Neural progenitor cell (in vitro differentiated cells): ENCODE measurements at regions not wholly inside any gene's neighbourhood (a gene's known extent, or its start where the extent isn't known, plus 50 kb on each side); places are given as distances from the start of the nearest gene placed in this dataset. TPM values are rescaled to one million over a fixed set of nuclear protein-coding genes. Genes with fewer than 3 reads are reported as not detected.

ENCODE experiments used
- DNase-seq: peaks from one replicate; pipeline ENCODE4 v3.0.0-alpha.2; 2016; ENCODE audit warnings: low spot score
- H2AFZ ChIP-seq: fragments of 200-600 bp; sonication (generic); replicated peaks from 2 replicates; pipeline ENCODE4 v1.6.1; 2016; ENCODE audit warnings: antibody characterized with exemption
- H3F3A ChIP-seq: fragments of 200-600 bp; sonication (generic); 2 replicates; pipeline ENCODE4 v1.6.1; 2016; ENCODE audit warnings: antibody characterized with exemption, low read depth
- H3K27ac ChIP-seq: fragments of 200-600 bp; sonication (generic); 2 replicates; pipeline ENCODE4 v1.5.1; 2016; ENCODE audit warnings: mild to moderate bottlenecking
- H3K27me3 ChIP-seq: fragments of 200-600 bp; sonication (generic); 2 replicates; pipeline ENCODE4 v1.6.1; 2016; ENCODE audit warnings: mild to moderate bottlenecking, moderate library complexity
- H3K36me3 ChIP-seq: fragments of 200-600 bp; sonication (generic); 2 replicates; pipeline ENCODE4 v1.5.1; 2016
- H3K4me1 ChIP-seq: fragments of 200-600 bp; sonication (generic); 2 replicates; pipeline ENCODE4 v1.6.1; 2016; ENCODE audit warnings: mixed run types
- H3K4me2 ChIP-seq: fragments of 200-600 bp; sonication (generic); 2 replicates; pipeline ENCODE4 v1.6.1; 2016
- H3K4me3 ChIP-seq: fragments of 200-600 bp; sonication (generic); 2 replicates; pipeline ENCODE4 v1.5.1; 2016
- H3K79me2 ChIP-seq: fragments of 200-600 bp; sonication (generic); 2 replicates; pipeline ENCODE4 v1.6.1; 2016; ENCODE audit warnings: low read depth
- H3K9ac ChIP-seq: fragments of 200-600 bp; sonication (generic); 2 replicates; pipeline ENCODE4 v1.6.1; 2016
- H3K9me3 ChIP-seq: fragments of 200-600 bp; sonication (generic); 2 replicates; pipeline ENCODE4 v1.5.1; 2016; ENCODE audit warnings: low read depth
- H4K20me1 ChIP-seq: fragments of 200-600 bp; sonication (generic); 2 replicates; pipeline ENCODE4 v1.6.1; 2016; ENCODE audit warnings: low read depth
- H3K27ac Mint-ChIP-seq: 3 replicates; pipeline ENCODE4 v1.8.0; 2021; ENCODE audit warnings: mixed read lengths
- H3K27me3 Mint-ChIP-seq: 2 replicates; pipeline ENCODE4 v1.8.0; 2022; ENCODE audit warnings: low read depth, mild to moderate bottlenecking, inconsistent platforms, moderate library complexity, mixed read lengths; ENCODE audit not compliant: insufficient read depth
- H3K36me3 Mint-ChIP-seq: 3 replicates; pipeline ENCODE4 v1.8.0; 2021; ENCODE audit warnings: mixed read lengths
- H3K4me1 Mint-ChIP-seq: 3 replicates; pipeline ENCODE4 v1.8.0; 2021; ENCODE audit warnings: mixed read lengths
- H3K4me3 Mint-ChIP-seq: 3 replicates; pipeline ENCODE4 v1.8.0; 2021; ENCODE audit warnings: mild to moderate bottlenecking, moderate library complexity, mixed read lengths
- H3K9me3 Mint-ChIP-seq: 3 replicates; pipeline ENCODE4 v1.8.0; 2020; ENCODE audit warnings: mixed read lengths
- EZH2 ChIP-seq: fragments of 200-600 bp; sonication (generic); IDR thresholded peaks from 2 replicates; pipeline ENCODE4 v1.6.1; 2017; ENCODE audit warnings: antibody characterized with exemption, mild to moderate bottlenecking, moderate library complexity
- EZH2phosphoT487 ChIP-seq: fragments of 200-600 bp; sonication (generic); IDR thresholded peaks from 2 replicates; pipeline ENCODE4 v1.6.1; 2017; ENCODE audit warnings: antibody characterized with exemption
- small RNA-seq: library from RNA; depleted of rRNA; stranded (forward); fragments of <200 nt; gene quantifications from one replicate; pipeline ENCODE3, GENCODE V24; 2015
- TF ChIP-seq, protein P1 (sequence below): fragments of 200-600 bp; sonication (generic); IDR thresholded peaks from 2 replicates; pipeline ENCODE4 v1.5.1; 2017; ENCODE audit warnings: antibody characterized with exemption, mild to moderate bottlenecking

DNA sequence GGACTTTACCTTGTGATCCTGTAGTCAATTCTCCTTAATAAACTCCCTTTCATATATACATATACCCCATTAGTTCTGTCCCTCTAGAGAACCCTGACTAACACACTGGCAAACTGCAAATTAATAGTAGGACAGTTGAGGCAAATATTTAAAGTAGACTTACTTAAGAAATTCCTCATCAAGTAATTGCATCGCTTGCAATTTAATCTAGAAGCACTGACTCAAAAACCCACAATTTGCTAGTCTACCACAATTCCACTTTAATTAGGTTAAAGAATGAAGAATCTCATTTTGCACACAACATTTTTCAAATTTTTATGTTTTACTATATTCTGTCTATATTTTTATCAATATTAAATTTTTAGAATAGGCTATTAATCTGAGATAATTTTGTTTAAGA, 188.1 kb downstream of the PLOD2 start:
- Histone ChIP-seq H2AFZ (no peak overlapping the region), H3K27ac (no peak overlapping the region), H3K36me3 (no peaks in the 10 kb centered on the region), H3K27me3 (no peaks in the 10 kb centered on the region), H3K9ac (no peak overlapping the region), H3K4me1 (no peaks in the 10 kb centered on the region), H3F3A (no peaks in the 10 kb centered on the region), H3K79me2 (no peaks in the 10 kb centered on the region), H3K9me3 (no peaks in the 10 kb centered on the region), H3K4me3 (no peak overlapping the region), H3K4me2 (no peak overlapping the region), H4K20me1 (no peaks in the 10 kb centered on the region)
- Mint-ChIP-seq H3K36me3 (no peaks in the 10 kb centered on the region), H3K4me1 (no peaks in the 10 kb centered on the region), H3K27ac (no peak overlapping the region), H3K4me3 (no peak overlapping the region), H3K27me3 (no peaks in the 10 kb centered on the region), H3K9me3 (no peaks in the 10 kb centered on the region)
- TF ChIP-seq EZH2: no peak
- no peak for TF ChIP-seq EZH2phosphoT487
- TF ChIP-seq, protein P1, sequence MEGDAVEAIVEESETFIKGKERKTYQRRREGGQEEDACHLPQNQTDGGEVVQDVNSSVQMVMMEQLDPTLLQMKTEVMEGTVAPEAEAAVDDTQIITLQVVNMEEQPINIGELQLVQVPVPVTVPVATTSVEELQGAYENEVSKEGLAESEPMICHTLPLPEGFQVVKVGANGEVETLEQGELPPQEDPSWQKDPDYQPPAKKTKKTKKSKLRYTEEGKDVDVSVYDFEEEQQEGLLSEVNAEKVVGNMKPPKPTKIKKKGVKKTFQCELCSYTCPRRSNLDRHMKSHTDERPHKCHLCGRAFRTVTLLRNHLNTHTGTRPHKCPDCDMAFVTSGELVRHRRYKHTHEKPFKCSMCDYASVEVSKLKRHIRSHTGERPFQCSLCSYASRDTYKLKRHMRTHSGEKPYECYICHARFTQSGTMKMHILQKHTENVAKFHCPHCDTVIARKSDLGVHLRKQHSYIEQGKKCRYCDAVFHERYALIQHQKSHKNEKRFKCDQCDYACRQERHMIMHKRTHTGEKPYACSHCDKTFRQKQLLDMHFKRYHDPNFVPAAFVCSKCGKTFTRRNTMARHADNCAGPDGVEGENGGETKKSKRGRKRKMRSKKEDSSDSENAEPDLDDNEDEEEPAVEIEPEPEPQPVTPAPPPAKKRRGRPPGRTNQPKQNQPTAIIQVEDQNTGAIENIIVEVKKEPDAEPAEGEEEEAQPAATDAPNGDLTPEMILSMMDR: no peak
- no peak for DNase-seq

DNA sequence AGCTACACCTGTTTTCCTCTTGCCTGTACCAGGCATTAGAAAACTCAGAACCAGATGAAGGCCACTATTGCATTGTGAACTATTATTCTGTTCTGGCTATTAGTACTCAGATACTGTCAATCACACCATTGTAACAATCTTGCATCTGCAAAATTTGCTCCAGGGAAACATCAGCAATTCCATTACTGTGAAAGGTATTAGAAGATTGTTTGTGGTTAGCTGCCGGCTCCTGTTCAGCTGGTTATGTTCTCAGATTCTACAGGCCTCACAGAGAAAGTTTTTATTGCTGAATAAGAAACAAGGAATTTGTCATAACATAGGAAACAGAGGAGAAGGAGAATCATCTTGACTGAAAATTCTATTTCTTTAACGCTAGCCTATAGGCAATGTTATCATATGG, 179.9 kb downstream of the PLOD2 start:
- Histone ChIP-seq H3K9me3 (no peaks in the 10 kb centered on the region), H2AFZ (no peak overlapping the region), H3K36me3 (no peaks in the 10 kb centered on the region), H3K9ac (no peak overlapping the region), H4K20me1 (no peaks in the 10 kb centered on the region), H3K4me3 (no peak overlapping the region), H3K27me3 (no peaks in the 10 kb centered on the region), H3K4me1 (no peaks in the 10 kb centered on the region), H3K27ac (no peak overlapping the region), H3F3A (no peaks in the 10 kb centered on the region), H3K4me2 (no peak overlapping the region), H3K79me2 (no peaks in the 10 kb centered on the region)
- Mint-ChIP-seq H3K27ac (no peak overlapping the region), H3K27me3 (no peaks in the 10 kb centered on the region), H3K4me3 (no peak overlapping the region), H3K4me1 (no peaks in the 10 kb centered on the region), H3K9me3 (no peaks in the 10 kb centered on the region), H3K36me3 (no peaks in the 10 kb centered on the region)
- TF ChIP-seq EZH2phosphoT487 (no peak), EZH2 (no peak)
- TF ChIP-seq, protein P1: no peak
- DNase-seq: no peak

DNA sequence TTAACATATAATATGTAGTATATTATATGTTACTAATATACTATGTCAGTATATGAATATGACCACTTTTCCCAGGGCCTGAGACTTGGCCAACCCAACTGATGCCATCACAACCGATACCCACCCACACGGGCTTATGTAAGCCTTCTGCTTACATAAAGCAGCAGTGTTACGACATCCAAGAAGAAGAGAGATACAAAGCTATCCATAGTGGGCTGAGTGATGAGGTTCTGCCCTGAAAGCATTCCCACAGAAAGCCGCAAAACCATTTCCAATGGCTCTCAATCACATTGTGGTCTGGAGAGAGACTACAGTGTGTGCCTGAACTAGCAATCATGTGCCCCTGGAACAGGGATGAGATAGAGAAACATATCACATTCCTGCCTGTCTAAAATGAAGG, 177.9 kb downstream of the PLOD2 start:
- H3K27me3 Mint-ChIP-seq: peaks cover 2% of the 10 kb centered on the region
- TF ChIP-seq EZH2: no peak
- TF ChIP-seq, protein P1: no peak
- TF ChIP-seq EZH2phosphoT487: no peak
- no peaks in the 10 kb centered on the region for H3K9me3 ChIP-seq
- H3K4me1 ChIP-seq: no peaks in the 10 kb centered on the region
- H2AFZ ChIP-seq: no peak overlapping the region
- no peaks in the 10 kb centered on the region for H4K20me1 ChIP-seq
- H3K36me3 ChIP-seq: no peaks in the 10 kb centered on the region
- H3K36me3 Mint-ChIP-seq: no peaks in the 10 kb centered on the region
- H3K4me2 ChIP-seq: no peak overlapping the region
- H3K4me3 Mint-ChIP-seq: no peak overlapping the region
- H3K27ac ChIP-seq: no peak overlapping the region
- H3K4me3 ChIP-seq: no peak overlapping the region
- DNase-seq: no peak
- H3K27ac Mint-ChIP-seq: no peak overlapping the region
- peaks cover under 1% of the 10 kb centered on the region for H3K9me3 Mint-ChIP-seq
- H3K79me2 ChIP-seq: no peaks in the 10 kb centered on the region
- H3K4me1 Mint-ChIP-seq: no peaks in the 10 kb centered on the region
- no peak overlapping the region for H3K9ac ChIP-seq
- H3F3A ChIP-seq: no peaks in the 10 kb centered on the region
- H3K27me3 ChIP-seq: no peaks in the 10 kb centered on the region

Small RNA genes in the stretch of these regions (small RNA-seq; reads per million reads assigned to genes)
- gene RNA5SP144: not detected
